B cell (primary cell): ENCODE measurements at regions not wholly inside any gene's neighbourhood (a gene's known extent, or its start where the extent isn't known, plus 50 kb on each side); places are given as distances from the start of the nearest gene placed in this dataset.

Experiments
- EZH2 ChIP-seq: IDR thresholded peaks from 2 replicates; pipeline ENCODE4 v1.6.1; 2012; ENCODE audit warnings: borderline replicate concordance, low read depth, mild to moderate bottlenecking, moderate library complexity, low read length; ENCODE audit not compliant: insufficient read depth, poor library complexity, severe bottlenecking
- TF ChIP-seq, protein P1 (sequence below): fragments of 200-600 bp; IDR thresholded peaks from one replicate; pipeline ENCODE4 v1.8.0; 2022; ENCODE audit warnings: antibody characterized with exemption, mild to moderate bottlenecking

DNA sequence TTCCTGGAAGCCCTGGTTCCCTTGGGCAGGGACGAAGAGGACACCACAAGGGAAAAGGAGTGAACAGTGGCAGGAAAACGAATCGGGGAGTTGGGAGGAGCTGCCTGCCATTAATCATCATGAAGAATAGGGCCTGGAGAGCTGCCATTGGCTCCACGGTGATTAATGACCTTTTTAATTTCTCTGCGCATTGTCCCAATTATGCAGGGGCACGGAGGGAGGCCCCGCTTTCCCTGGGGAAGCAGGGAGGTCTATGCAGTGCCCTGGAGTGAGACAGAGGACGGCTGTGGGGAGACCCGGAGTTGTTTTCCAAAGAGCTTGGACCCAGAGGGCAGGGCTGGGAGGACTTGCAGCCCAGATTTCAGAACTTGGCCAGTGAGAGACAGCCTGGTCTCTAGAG is 338.9 kb upstream of the C16orf82 start:
- TF ChIP-seq, protein P1, sequence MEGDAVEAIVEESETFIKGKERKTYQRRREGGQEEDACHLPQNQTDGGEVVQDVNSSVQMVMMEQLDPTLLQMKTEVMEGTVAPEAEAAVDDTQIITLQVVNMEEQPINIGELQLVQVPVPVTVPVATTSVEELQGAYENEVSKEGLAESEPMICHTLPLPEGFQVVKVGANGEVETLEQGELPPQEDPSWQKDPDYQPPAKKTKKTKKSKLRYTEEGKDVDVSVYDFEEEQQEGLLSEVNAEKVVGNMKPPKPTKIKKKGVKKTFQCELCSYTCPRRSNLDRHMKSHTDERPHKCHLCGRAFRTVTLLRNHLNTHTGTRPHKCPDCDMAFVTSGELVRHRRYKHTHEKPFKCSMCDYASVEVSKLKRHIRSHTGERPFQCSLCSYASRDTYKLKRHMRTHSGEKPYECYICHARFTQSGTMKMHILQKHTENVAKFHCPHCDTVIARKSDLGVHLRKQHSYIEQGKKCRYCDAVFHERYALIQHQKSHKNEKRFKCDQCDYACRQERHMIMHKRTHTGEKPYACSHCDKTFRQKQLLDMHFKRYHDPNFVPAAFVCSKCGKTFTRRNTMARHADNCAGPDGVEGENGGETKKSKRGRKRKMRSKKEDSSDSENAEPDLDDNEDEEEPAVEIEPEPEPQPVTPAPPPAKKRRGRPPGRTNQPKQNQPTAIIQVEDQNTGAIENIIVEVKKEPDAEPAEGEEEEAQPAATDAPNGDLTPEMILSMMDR, result no peak
- no peak for TF ChIP-seq EZH2
